ENCODE measurements at regions not wholly inside any gene's neighbourhood (a gene's known extent, or its start where the extent isn't known, plus 50 kb on each side); places are given as distances from the start of the nearest gene placed in this dataset.

DNA sequence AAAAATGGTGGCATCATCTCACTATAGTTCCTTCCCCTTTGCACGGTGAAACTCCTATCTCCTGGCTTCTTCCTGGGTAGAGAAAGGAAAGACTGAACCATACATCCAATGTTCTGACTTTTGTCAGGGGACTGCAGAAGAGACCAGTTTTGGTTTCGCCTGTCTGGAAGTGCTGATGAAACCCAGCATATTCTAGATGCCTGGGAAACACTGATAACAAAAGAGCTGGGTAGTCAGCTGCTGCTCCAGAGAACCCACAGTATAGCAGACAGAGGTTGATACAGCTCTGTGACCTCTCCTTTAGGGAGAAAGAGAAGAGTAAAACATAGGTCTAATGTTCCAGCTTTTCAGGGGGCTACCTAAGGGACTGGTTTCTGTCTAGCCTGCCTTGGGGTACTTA, 695.3 kb downstream of the DIAPH3 start:
- H3K4me1 Mint-ChIP-seq (ENCODE audit: insufficient read depth, unreplicated experiment) = no peaks in the 10 kb centered on the region
- peaks cover 70% of the 10 kb centered on the region for H3K27me3 Mint-ChIP-seq (ENCODE audit: insufficient read depth, unreplicated experiment)
- CTCF ChIA-PET = interaction anchor here (0.6 kb wide), 1 partner anchor 331 kb away, joined by 3 read pairs; no protein-coding TSS in a partner anchor
- POLR2A ChIA-PET = no interaction called here
- peaks cover 13% of the 10 kb centered on the region for H3K9me3 Mint-ChIP-seq (ENCODE audit: unreplicated experiment)
- H3K4me3 Mint-ChIP-seq (ENCODE audit: unreplicated experiment) = no peak overlapping the region
- TF ChIP-seq, protein P1, sequence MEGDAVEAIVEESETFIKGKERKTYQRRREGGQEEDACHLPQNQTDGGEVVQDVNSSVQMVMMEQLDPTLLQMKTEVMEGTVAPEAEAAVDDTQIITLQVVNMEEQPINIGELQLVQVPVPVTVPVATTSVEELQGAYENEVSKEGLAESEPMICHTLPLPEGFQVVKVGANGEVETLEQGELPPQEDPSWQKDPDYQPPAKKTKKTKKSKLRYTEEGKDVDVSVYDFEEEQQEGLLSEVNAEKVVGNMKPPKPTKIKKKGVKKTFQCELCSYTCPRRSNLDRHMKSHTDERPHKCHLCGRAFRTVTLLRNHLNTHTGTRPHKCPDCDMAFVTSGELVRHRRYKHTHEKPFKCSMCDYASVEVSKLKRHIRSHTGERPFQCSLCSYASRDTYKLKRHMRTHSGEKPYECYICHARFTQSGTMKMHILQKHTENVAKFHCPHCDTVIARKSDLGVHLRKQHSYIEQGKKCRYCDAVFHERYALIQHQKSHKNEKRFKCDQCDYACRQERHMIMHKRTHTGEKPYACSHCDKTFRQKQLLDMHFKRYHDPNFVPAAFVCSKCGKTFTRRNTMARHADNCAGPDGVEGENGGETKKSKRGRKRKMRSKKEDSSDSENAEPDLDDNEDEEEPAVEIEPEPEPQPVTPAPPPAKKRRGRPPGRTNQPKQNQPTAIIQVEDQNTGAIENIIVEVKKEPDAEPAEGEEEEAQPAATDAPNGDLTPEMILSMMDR (IDR thresholded peaks at IDR 0.05; ENCODE audit: unreplicated experiment) = no peak
- H3K36me3 Mint-ChIP-seq (ENCODE audit: insufficient read depth, unreplicated experiment) = peaks cover 6% of the 10 kb centered on the region
- no peak for DNase-seq (ENCODE audit: unreplicated experiment)
- no peak overlapping the region for H3K27ac Mint-ChIP-seq (ENCODE audit: low read depth, unreplicated experiment)
- intact Hi-C loops (cut with micrococcal nuclease) = no loop called here
- BruUV-seq (replicated peaks) = no TSS peak

DNA sequence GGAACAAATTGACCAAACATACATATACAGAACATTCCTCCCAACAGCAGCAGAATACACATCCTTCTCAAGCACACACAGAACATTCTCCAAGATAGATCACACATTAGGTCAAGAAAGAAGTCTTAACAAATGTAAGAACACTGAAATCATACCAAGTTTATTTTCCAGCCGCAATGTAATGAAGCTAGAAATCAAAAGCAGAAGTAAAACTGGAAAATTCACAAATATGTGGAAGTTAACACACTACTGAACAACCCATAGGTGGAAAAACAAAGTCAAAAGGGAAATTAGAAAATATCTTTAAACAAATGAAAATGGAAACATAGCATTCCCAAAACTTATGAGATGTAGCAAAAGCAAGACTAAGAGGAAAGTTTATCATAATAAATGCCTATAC, 692.6 kb downstream of the DIAPH3 start:
- Mint-ChIP-seq H3K9me3 (ENCODE audit: unreplicated experiment) (peaks cover 13% of the 10 kb centered on the region), H3K27ac (ENCODE audit: low read depth, unreplicated experiment) (no peak overlapping the region), H3K4me3 (ENCODE audit: unreplicated experiment) (no peak overlapping the region), H3K36me3 (ENCODE audit: insufficient read depth, unreplicated experiment) (peaks cover 6% of the 10 kb centered on the region), H3K27me3 (ENCODE audit: insufficient read depth, unreplicated experiment) (peaks cover 44% of the 10 kb centered on the region), H3K4me1 (ENCODE audit: insufficient read depth, unreplicated experiment) (no peaks in the 10 kb centered on the region)
- TF ChIP-seq, protein P1 (IDR thresholded peaks at IDR 0.05; ENCODE audit: unreplicated experiment) = no peak
- POLR2A ChIA-PET = no interaction called here
- no TSS peak for BruUV-seq (replicated peaks)
- CTCF ChIA-PET = no interaction called here
- no peak for DNase-seq (ENCODE audit: unreplicated experiment)
- intact Hi-C loops (cut with micrococcal nuclease) = no loop called here

- ChIA-PET CTCF (interaction anchor here (0.6 kb wide), 1 partner anchor 1595 kb away, joined by 3 read pairs; no protein-coding TSS in a partner anchor), POLR2A (no interaction called here)
- Mint-ChIP-seq H3K27me3 (ENCODE audit: insufficient read depth, unreplicated experiment) (peaks cover 43% of the 10 kb centered on the region), H3K36me3 (ENCODE audit: insufficient read depth, unreplicated experiment) (peaks cover 6% of the 10 kb centered on the region), H3K9me3 (ENCODE audit: unreplicated experiment) (peaks cover 13% of the 10 kb centered on the region), H3K27ac (ENCODE audit: low read depth, unreplicated experiment) (no peak overlapping the region), H3K4me1 (ENCODE audit: insufficient read depth, unreplicated experiment) (no peaks in the 10 kb centered on the region), H3K4me3 (ENCODE audit: unreplicated experiment) (no peak overlapping the region)
- TF ChIP-seq, protein P1 (IDR thresholded peaks at IDR 0.05; ENCODE audit: unreplicated experiment) = no peak
- BruUV-seq (replicated peaks) = no TSS peak
- intact Hi-C loops (cut with micrococcal nuclease) = no loop called here
- no peak for DNase-seq (ENCODE audit: unreplicated experiment)
These were observed 691.6 kb downstream of the DIAPH3 start for GRCh38 chr13:59472134-59472533.

DNA sequence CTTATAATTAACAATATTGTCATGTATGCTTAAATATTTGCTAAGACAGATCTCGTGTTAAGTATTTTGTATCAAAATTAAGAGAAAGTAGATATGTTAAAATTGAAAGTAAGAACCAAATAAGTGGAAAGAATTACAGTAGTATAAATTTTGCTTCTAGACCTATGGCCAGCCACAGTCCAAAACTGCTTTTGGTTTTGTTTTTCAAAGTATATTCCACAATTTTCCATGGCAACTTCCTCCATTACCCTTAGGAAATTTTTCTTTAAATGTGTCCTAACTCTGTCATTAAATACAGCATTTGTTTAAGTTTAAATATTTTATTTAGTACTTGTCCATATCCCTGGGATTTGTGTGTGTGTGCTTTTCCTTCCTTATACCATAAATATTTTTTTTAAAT, 689.0 kb downstream of the DIAPH3 start:
- no peak for DNase-seq (ENCODE audit: unreplicated experiment)
- no peak overlapping the region for H3K4me3 Mint-ChIP-seq (ENCODE audit: unreplicated experiment)
- no TSS peak for BruUV-seq (replicated peaks)
- intact Hi-C loops (cut with micrococcal nuclease) = no loop called here
- no peaks in the 10 kb centered on the region for H3K36me3 Mint-ChIP-seq (ENCODE audit: insufficient read depth, unreplicated experiment)
- CTCF ChIA-PET = interaction anchor here (0.6 kb wide), 1 partner anchor 1786 kb away, joined by 3 read pairs; no protein-coding TSS in a partner anchor
- peaks cover 37% of the 10 kb centered on the region for H3K27me3 Mint-ChIP-seq (ENCODE audit: insufficient read depth, unreplicated experiment)
- no peak overlapping the region for H3K27ac Mint-ChIP-seq (ENCODE audit: low read depth, unreplicated experiment)
- H3K9me3 Mint-ChIP-seq (ENCODE audit: unreplicated experiment) = no peaks in the 10 kb centered on the region
- TF ChIP-seq, protein P1 (IDR thresholded peaks at IDR 0.05; ENCODE audit: unreplicated experiment) = no peak
- POLR2A ChIA-PET = no interaction called here
- no peaks in the 10 kb centered on the region for H3K4me1 Mint-ChIP-seq (ENCODE audit: insufficient read depth, unreplicated experiment)
